CD14-positive monocyte (primary cell): ENCODE measurements at regions not wholly inside any gene's neighbourhood (a gene's known extent, or its start where the extent isn't known, plus 50 kb on each side); places are given as distances from the start of the nearest gene placed in this dataset.

Source experiments
- DNase-seq, 3 donors: peaks; one replicate each; pipeline ENCODE4 v3.0.0-alpha.2; 2011 to 2022
- H2AFZ ChIP-seq: 2 replicates; pipeline ENCODE4 v1.6.0; 2012; ENCODE audit warnings: mild to moderate bottlenecking, low read depth, low read length, inconsistent platforms; ENCODE audit not compliant: insufficient read depth, poor library complexity, severe bottlenecking
- H3K27ac ChIP-seq, 2 donors: 1 replicate in 1 of 2; 2 replicates in 1 of 2; pipeline ENCODE4 v1.5.1; 2012 to 2013; ENCODE audit warnings: low read length in 2 of 2, control low read depth in 1 of 2, inconsistent platforms in 1 of 2, low read depth in 1 of 2, mild to moderate bottlenecking in 1 of 2
- H3K27me3 ChIP-seq, 2 donors: one replicate each; pipeline versions ENCODE4 v1.6.0 to v1.6.1; 2011 to 2013; ENCODE audit warnings: low read length in 2 of 2; ENCODE audit not compliant: control insufficient read depth in 2 of 2, insufficient read depth in 2 of 2
- H3K36me3 ChIP-seq, 2 donors: replicated peaks in 1 of 2; 1 replicate in 1 of 2; 2 replicates in 1 of 2; pipeline versions ENCODE4 v1.5.1 to v1.6.1; 2012 to 2013; ENCODE audit warnings: low read length in 2 of 2, control low read depth in 1 of 2, inconsistent platforms in 1 of 2, mild to moderate bottlenecking in 1 of 2; ENCODE audit not compliant: insufficient read depth in 2 of 2, control insufficient read depth in 1 of 2
- H3K4me1 ChIP-seq, 2 donors: 1 replicate in 1 of 2; 2 replicates in 1 of 2; pipeline versions ENCODE4 v1.5.1 to v1.6.1; 2012 to 2013; ENCODE audit warnings: low read length in 2 of 2, control low read depth in 1 of 2, inconsistent platforms in 1 of 2, mild to moderate bottlenecking in 1 of 2, moderate library complexity in 1 of 2; ENCODE audit not compliant: insufficient read depth in 2 of 2, control insufficient read depth in 1 of 2
- H3K4me2 ChIP-seq: replicated peaks from 2 replicates; pipeline ENCODE3; 2012; ENCODE audit warnings: low read length, moderate library complexity, mild to moderate bottlenecking; ENCODE audit not compliant: poor library complexity, severe bottlenecking; ENCODE audit errors: extremely low read depth
- H3K4me3 ChIP-seq, 3 experiments: fragments of 200-600 bp in 1 of 3; sonication (generic) in 1 of 3; replicated peaks in 1 of 3; 1 replicate in 2 of 3; 2 replicates in 1 of 3; pipeline ENCODE4 v1.5.1; 2011 to 2013; ENCODE audit warnings: low read length in 3 of 3, mild to moderate bottlenecking in 3 of 3, control low read depth in 2 of 3, low read depth in 2 of 3, inconsistent platforms in 1 of 3, moderate library complexity in 1 of 3
- H3K79me2 ChIP-seq: 2 replicates; pipeline ENCODE4 v1.6.0; 2012; ENCODE audit warnings: mild to moderate bottlenecking, control low read depth, inconsistent platforms, low read length, moderate library complexity; ENCODE audit not compliant: insufficient read depth
- H3K9ac ChIP-seq: 2 replicates; pipeline ENCODE4 v1.6.0; 2017; ENCODE audit warnings: low read length, mild to moderate bottlenecking; ENCODE audit not compliant: insufficient read depth, poor library complexity, severe bottlenecking
- H3K9me3 ChIP-seq, 2 donors: replicated peaks in 1 of 2; 1 replicate in 1 of 2; 2 replicates in 1 of 2; pipeline versions ENCODE4 v1.5.1 to v1.6.1; 2012 to 2013; ENCODE audit warnings: low read length in 2 of 2, control low read depth in 1 of 2; ENCODE audit not compliant: control insufficient read depth in 1 of 2, insufficient read depth in 1 of 2
- H4K20me1 ChIP-seq: 2 replicates; pipeline ENCODE4 v1.6.0; 2012; ENCODE audit warnings: mild to moderate bottlenecking, low read length, control low read depth, moderate library complexity; ENCODE audit not compliant: insufficient read depth
- H3K27ac Mint-ChIP-seq, 7 donors: one replicate each; pipeline ENCODE4 v1.8.0; 2020; ENCODE audit warnings: mild to moderate bottlenecking in 7 of 7, mixed read lengths in 7 of 7, moderate library complexity in 6 of 7, inconsistent platforms in 2 of 7
- H3K27me3 Mint-ChIP-seq, 3 donors: one replicate each; pipeline ENCODE4 v1.8.0; 2021 to 2022; ENCODE audit warnings: low read depth in 3 of 3, mild to moderate bottlenecking in 3 of 3, mixed read lengths in 3 of 3, moderate library complexity in 3 of 3, inconsistent platforms in 1 of 3
- H3K36me3 Mint-ChIP-seq, 2 donors: one replicate each; pipeline ENCODE4 v1.8.0; 2020; ENCODE audit warnings: mixed read lengths in 2 of 2, inconsistent platforms in 1 of 2, mild to moderate bottlenecking in 1 of 2
- H3K4me1 Mint-ChIP-seq: one replicate; pipeline ENCODE4 v1.8.0; 2020; ENCODE audit warnings: mild to moderate bottlenecking, mixed read lengths
- H3K4me3 Mint-ChIP-seq, 2 donors: one replicate each; pipeline ENCODE4 v1.8.0; 2020; ENCODE audit warnings: mild to moderate bottlenecking in 2 of 2, mixed read lengths in 2 of 2, moderate library complexity in 1 of 2
- H3K9me3 Mint-ChIP-seq, 7 donors: one replicate each; pipeline ENCODE4 v1.8.0; 2020 to 2022; ENCODE audit warnings: mixed read lengths in 7 of 7, mild to moderate bottlenecking in 6 of 7, moderate library complexity in 6 of 7, inconsistent platforms in 2 of 7
- CTCF ChIP-seq: fragments of 200-600 bp; IDR thresholded peaks from one replicate; pipeline ENCODE4 v1.8.0; 2022; ENCODE audit warnings: antibody characterized with exemption, mild to moderate bottlenecking
- WGBS: methylation state at CpG from one replicate; pipeline ENCODE4 v1.1.5; 2013; ENCODE audit warnings: missing lambda C conversion rate; ENCODE audit not compliant: insufficient coverage; 5-methylcytosine and 5-hydroxymethylcytosine counted together
- intact Hi-C, 2 donors: fragments of 100-400 bp; cut with micrococcal nuclease; formaldehyde crosslinking; loops; one replicate each; pipeline versions ENCODE4 v1.15.0 to v1.15.1; 2023

- H3K27ac Mint-ChIP-seq = no peak overlapping the region
- H3K9me3 ChIP-seq = peaks cover 0 to 7% of the 10 kb centered on the region in 2 donors
- no peaks in the 10 kb centered on the region for H3K4me1 Mint-ChIP-seq
- H2AFZ ChIP-seq = no peak overlapping the region
- no peak overlapping the region for H3K4me3 ChIP-seq
- H3K9ac ChIP-seq = no peak overlapping the region
- WGBS = no CpG with 5 or more reads among the region's 1 CpG
- H3K36me3 ChIP-seq = no peaks in the 10 kb centered on the region
- TF ChIP-seq CTCF = no peak
- no peak overlapping the region for H3K4me3 Mint-ChIP-seq
- H3K27me3 Mint-ChIP-seq = peaks cover 0 to 3% (median 2%) of the 10 kb centered on the region in 3 donors
- intact Hi-C loops = no loop called here
- H3K4me1 ChIP-seq = no peaks in the 10 kb centered on the region
- H3K9me3 Mint-ChIP-seq = peaks cover 2 to 12% (median 6%) of the 10 kb centered on the region in 7 donors
- H3K27me3 ChIP-seq = peaks cover 0 to 2% of the 10 kb centered on the region in 2 donors
- no peaks in the 10 kb centered on the region for H3K36me3 Mint-ChIP-seq
- H3K4me2 ChIP-seq = no peak overlapping the region
- H3K27ac ChIP-seq = no peak overlapping the region
- no peak for DNase-seq
- no peaks in the 10 kb centered on the region for H3K79me2 ChIP-seq
- H4K20me1 ChIP-seq = no peaks in the 10 kb centered on the region
These were observed 290.4 kb downstream of the MAP2K6 start for GRCh38 chr17:69704935-69705334.

- no peaks in the 10 kb centered on the region for H3K4me1 ChIP-seq
- intact Hi-C loops = no loop called here
- H3K27me3 Mint-ChIP-seq = peaks cover 2 to 5% (median 2%) of the 10 kb centered on the region in 3 donors
- no peak for DNase-seq
- no peak for TF ChIP-seq CTCF
- H4K20me1 ChIP-seq = no peaks in the 10 kb centered on the region
- no peaks in the 10 kb centered on the region for H3K79me2 ChIP-seq
- peaks cover 2 to 8% (median 4%) of the 10 kb centered on the region in 7 donors for H3K9me3 Mint-ChIP-seq
- no peak overlapping the region for H3K9ac ChIP-seq
- H3K27me3 ChIP-seq = peaks cover 0 to 2% of the 10 kb centered on the region in 2 donors
- H3K9me3 ChIP-seq = peaks cover 0 to 2% of the 10 kb centered on the region in 2 donors
- H3K4me3 Mint-ChIP-seq = no peak overlapping the region
- no peaks in the 10 kb centered on the region for H3K36me3 Mint-ChIP-seq
- no peak overlapping the region for H3K4me2 ChIP-seq
- H3K27ac Mint-ChIP-seq = no peak overlapping the region
- no peak overlapping the region for H3K27ac ChIP-seq
- H2AFZ ChIP-seq = no peak overlapping the region
- no peaks in the 10 kb centered on the region for H3K4me1 Mint-ChIP-seq
- 92% methylated on average over 2 of the region's 2 CpGs for WGBS
- no peak overlapping the region for H3K4me3 ChIP-seq
- no peaks in the 10 kb centered on the region for H3K36me3 ChIP-seq
These were observed 291.6 kb downstream of the MAP2K6 start for GRCh38 chr17:69706127-69706526.
